Mesothelial cell of epicardium (in vitro differentiated cells): ENCODE measurements at regions not wholly inside any gene's neighbourhood (a gene's known extent, or its start where the extent isn't known, plus 50 kb on each side); places are given as distances from the start of the nearest gene placed in this dataset.
"Not testable (repeated sequence)": the region's sequence is repeated elsewhere in the genome, so short reads cannot be mapped to it uniquely, and the experiment has no call there.

Experiments used
- DNase-seq, 2 experiments: peaks; one replicate each; pipeline ENCODE4 v3.0.0; 2021; ENCODE audit warnings: low spot score in 2 of 2; ENCODE audit not compliant: unreplicated experiment in 2 of 2
- H3K27ac Mint-ChIP-seq: 2 replicates; pipeline ENCODE4 v1.8.0; 2021; ENCODE audit warnings: mixed read lengths
- H3K27me3 Mint-ChIP-seq: 2 replicates; pipeline ENCODE4 v1.8.0; 2021; ENCODE audit warnings: low read depth, mixed read lengths
- H3K36me3 Mint-ChIP-seq: 2 replicates; pipeline ENCODE4 v1.8.0; 2021; ENCODE audit warnings: mixed read lengths
- H3K4me1 Mint-ChIP-seq: 2 replicates; pipeline ENCODE4 v1.8.0; 2021; ENCODE audit warnings: mixed read lengths
- H3K4me3 Mint-ChIP-seq: 2 replicates; pipeline ENCODE4 v1.8.0; 2021; ENCODE audit warnings: mild to moderate bottlenecking, moderate library complexity, mixed read lengths
- H3K9me3 Mint-ChIP-seq: 2 replicates; pipeline ENCODE4 v1.8.0; 2021; ENCODE audit warnings: mixed read lengths
- CTCF ChIP-seq: fragments of 200-600 bp; sonication (generic); IDR thresholded peaks from one replicate; pipeline ENCODE4 v1.5.0; 2021; ENCODE audit warnings: antibody characterized with exemption; ENCODE audit not compliant: unreplicated experiment

- H3K27me3 Mint-ChIP-seq: no peaks in the 10 kb centered on the region
- no peak overlapping the region for H3K27ac Mint-ChIP-seq
These were observed 544.6 kb upstream of the RAG2 start for GRCh38 chr11:37142591-37142990.

GRCh38 chr11:37141707-37142106 is 543.7 kb upstream of the RAG2 start:
- peaks cover 26% of the 10 kb centered on the region for H3K9me3 Mint-ChIP-seq
- no peaks in the 10 kb centered on the region for H3K27me3 Mint-ChIP-seq
- no peak for TF ChIP-seq CTCF
- no peak overlapping the region for H3K4me3 Mint-ChIP-seq
- DNase-seq: no peak
- peaks cover 2% of the 10 kb centered on the region for H3K36me3 Mint-ChIP-seq
- no peak overlapping the region for H3K27ac Mint-ChIP-seq
- no peaks in the 10 kb centered on the region for H3K4me1 Mint-ChIP-seq

More at GRCh38 chr11:37142591-37142990, 544.6 kb upstream of the RAG2 start:
- Mint-ChIP-seq H3K4me1 (no peaks in the 10 kb centered on the region), H3K9me3 (peaks cover 25% of the 10 kb centered on the region), H3K4me3 (no peak overlapping the region), H3K36me3 (peaks cover 2% of the 10 kb centered on the region)
- DNase-seq: no peak
- TF ChIP-seq CTCF: no peak

GRCh38 chr11:37135606-37136005 is 537.6 kb upstream of the RAG2 start:
- H3K4me3 Mint-ChIP-seq, DNase-seq, H3K27ac Mint-ChIP-seq, H3K27me3 Mint-ChIP-seq, H3K36me3 Mint-ChIP-seq, H3K4me1 Mint-ChIP-seq: not testable (repeated sequence)
- H3K9me3 Mint-ChIP-seq: peaks cover 68% of the 10 kb centered on the region

GRCh38 chr11:37134637-37135036 is 536.6 kb upstream of the RAG2 start:
- Mint-ChIP-seq H3K27ac (no peak overlapping the region), H3K36me3 (peaks cover 7% of the 10 kb centered on the region), H3K4me1 (no peaks in the 10 kb centered on the region), H3K27me3 (no peaks in the 10 kb centered on the region), H3K9me3 (peaks cover 73% of the 10 kb centered on the region), H3K4me3 (no peak overlapping the region)
- TF ChIP-seq CTCF: no peak
- no peak for DNase-seq

GRCh38 chr11:37124384-37124783 is 526.3 kb upstream of the RAG2 start:
- Mint-ChIP-seq H3K27me3 (no peaks in the 10 kb centered on the region), H3K4me3 (no peak overlapping the region), H3K36me3 (peaks cover 1% of the 10 kb centered on the region), H3K9me3 (peaks cover 3% of the 10 kb centered on the region), H3K27ac (no peak overlapping the region), H3K4me1 (no peaks in the 10 kb centered on the region)
- DNase-seq: no peak
- no peak for TF ChIP-seq CTCF

- Mint-ChIP-seq H3K4me1 (peaks cover 6% of the 10 kb centered on the region), H3K9me3 (peaks cover 3% of the 10 kb centered on the region), H3K27ac (no peak overlapping the region), H3K36me3 (no peaks in the 10 kb centered on the region), H3K27me3 (no peaks in the 10 kb centered on the region), H3K4me3 (no peak overlapping the region)
- no peak for TF ChIP-seq CTCF
- DNase-seq: no peak
These were observed 517.9 kb upstream of the RAG2 start for GRCh38 chr11:37115963-37116362.
